GM12892 (cell line): ENCODE measurements at regions not wholly inside any gene's neighbourhood (a gene's known extent, or its start where the extent isn't known, plus 50 kb on each side); places are given as distances from the start of the nearest gene placed in this dataset.

Experiments used
- POLR2A ChIP-seq: IDR thresholded peaks from 2 replicates; pipeline ENCODE4 v1.6.1; 2011; ENCODE audit warnings: low read depth, low read length, control low read depth
- POLR2AphosphoS5 ChIP-seq: IDR thresholded peaks from 2 replicates; pipeline ENCODE4 v1.6.1; 2011; ENCODE audit warnings: low read depth, low read length, control low read depth

- TF ChIP-seq POLR2A (no peak), POLR2AphosphoS5 (no peak)
Observed at GRCh38 chr3:28637742-28638141, 289.1 kb upstream of the AZI2 start.
